ENCODE measurements at regions not wholly inside any gene's neighbourhood (a gene's known extent, or its start where the extent isn't known, plus 50 kb on each side); places are given as distances from the start of the nearest gene placed in this dataset.

GRCh38 chr4:152160225-152160800 lies 375.6 kb downstream of the FBXW7 start:
- in situ Hi-C loops (cut with MboI) (no loop called here), intact Hi-C loops (cut with micrococcal nuclease; ENCODE audit: unreplicated experiment) (no loop called here)
- ChIA-PET RAD21 (ENCODE audit: unreplicated experiment) (no interaction called here), CTCF (no interaction called here), POLR2A (no interaction called here), SMC1A (ENCODE audit: uncharacterized antibody, unreplicated experiment) (no interaction called here)
- Histone ChIP-seq H3K4me1 (ENCODE audit: control insufficient read depth, insufficient read depth, low read length) (no peaks in the 10 kb centered on the region), H3K27ac (ENCODE audit: control insufficient read depth, insufficient read depth) (no peak overlapping the region), H3K9ac (ENCODE audit: control insufficient read depth, insufficient read depth, low read length) (no peak overlapping the region), H3K27me3 (replicated peaks in 1 of 2; ENCODE audit: control insufficient read depth in 2 of 2, insufficient read depth in 2 of 2, low read length in 1 of 2) (no peaks in the 10 kb centered on the region; a peak in 1 of 4 replicates), H2AFZ (ENCODE audit: control insufficient read depth, low read depth, low read length) (no peak overlapping the region), H3K4me3 (no peak overlapping the region), H3K36me3 (ENCODE audit: control insufficient read depth in 2 of 2, insufficient read depth in 2 of 2, low read length in 1 of 2) (no peaks in the 10 kb centered on the region), H4K20me1 (ENCODE audit: control insufficient read depth, insufficient read depth) (no peaks in the 10 kb centered on the region), H3K9me3 (replicated peaks; ENCODE audit: control insufficient read depth, insufficient read depth, low read length) (no peaks in the 10 kb centered on the region), H3K79me2 (ENCODE audit: control insufficient read depth, insufficient read depth, low read length) (no peaks in the 10 kb centered on the region), H3K4me2 (ENCODE audit: control insufficient read depth, insufficient read depth) (no peak overlapping the region)
- ATAC-seq (no peak), FAIRE-seq (no peak), DNase-seq (ENCODE audit: low read depth, low spot score) (no peak)
- WGBS (ENCODE audit: insufficient coverage, insufficient replicate concordance, low lambda C conversion rate, missing lambda C conversion rate), result 65% methylated on average over 13 of the region's 13 CpGs
- BruUV-seq (replicated peaks), result no TSS peak
- TF ChIP-seq STAT3 (IDR thresholded peaks at IDR 0.05; ENCODE audit: low read depth, low read length) (no peak), RCOR1 (conservative IDR thresholded peaks at IDR 0.05; ENCODE audit: low read depth, low read length) (no peak)
- TF ChIP-seq, protein P1, sequence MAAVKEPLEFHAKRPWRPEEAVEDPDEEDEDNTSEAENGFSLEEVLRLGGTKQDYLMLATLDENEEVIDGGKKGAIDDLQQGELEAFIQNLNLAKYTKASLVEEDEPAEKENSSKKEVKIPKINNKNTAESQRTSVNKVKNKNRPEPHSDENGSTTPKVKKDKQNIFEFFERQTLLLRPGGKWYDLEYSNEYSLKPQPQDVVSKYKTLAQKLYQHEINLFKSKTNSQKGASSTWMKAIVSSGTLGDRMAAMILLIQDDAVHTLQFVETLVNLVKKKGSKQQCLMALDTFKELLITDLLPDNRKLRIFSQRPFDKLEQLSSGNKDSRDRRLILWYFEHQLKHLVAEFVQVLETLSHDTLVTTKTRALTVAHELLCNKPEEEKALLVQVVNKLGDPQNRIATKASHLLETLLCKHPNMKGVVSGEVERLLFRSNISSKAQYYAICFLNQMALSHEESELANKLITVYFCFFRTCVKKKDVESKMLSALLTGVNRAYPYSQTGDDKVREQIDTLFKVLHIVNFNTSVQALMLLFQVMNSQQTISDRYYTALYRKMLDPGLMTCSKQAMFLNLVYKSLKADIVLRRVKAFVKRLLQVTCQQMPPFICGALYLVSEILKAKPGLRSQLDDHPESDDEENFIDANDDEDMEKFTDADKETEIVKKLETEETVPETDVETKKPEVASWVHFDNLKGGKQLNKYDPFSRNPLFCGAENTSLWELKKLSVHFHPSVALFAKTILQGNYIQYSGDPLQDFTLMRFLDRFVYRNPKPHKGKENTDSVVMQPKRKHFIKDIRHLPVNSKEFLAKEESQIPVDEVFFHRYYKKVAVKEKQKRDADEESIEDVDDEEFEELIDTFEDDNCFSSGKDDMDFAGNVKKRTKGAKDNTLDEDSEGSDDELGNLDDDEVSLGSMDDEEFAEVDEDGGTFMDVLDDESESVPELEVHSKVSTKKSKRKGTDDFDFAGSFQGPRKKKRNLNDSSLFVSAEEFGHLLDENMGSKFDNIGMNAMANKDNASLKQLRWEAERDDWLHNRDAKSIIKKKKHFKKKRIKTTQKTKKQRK (IDR thresholded peaks at IDR 0.05; ENCODE audit: low read depth, low read length), result no peak
- TF ChIP-seq, protein P2, sequence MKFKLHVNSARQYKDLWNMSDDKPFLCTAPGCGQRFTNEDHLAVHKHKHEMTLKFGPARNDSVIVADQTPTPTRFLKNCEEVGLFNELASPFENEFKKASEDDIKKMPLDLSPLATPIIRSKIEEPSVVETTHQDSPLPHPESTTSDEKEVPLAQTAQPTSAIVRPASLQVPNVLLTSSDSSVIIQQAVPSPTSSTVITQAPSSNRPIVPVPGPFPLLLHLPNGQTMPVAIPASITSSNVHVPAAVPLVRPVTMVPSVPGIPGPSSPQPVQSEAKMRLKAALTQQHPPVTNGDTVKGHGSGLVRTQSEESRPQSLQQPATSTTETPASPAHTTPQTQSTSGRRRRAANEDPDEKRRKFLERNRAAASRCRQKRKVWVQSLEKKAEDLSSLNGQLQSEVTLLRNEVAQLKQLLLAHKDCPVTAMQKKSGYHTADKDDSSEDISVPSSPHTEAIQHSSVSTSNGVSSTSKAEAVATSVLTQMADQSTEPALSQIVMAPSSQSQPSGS (IDR thresholded peaks at IDR 0.05; ENCODE audit: low read length), result no peak

Data from GM12878 (cell line).